Inferior parietal cortex (tissue), 1 donor: ENCODE measurements at regions not wholly inside any gene's neighbourhood (a gene's known extent, or its start where the extent isn't known, plus 50 kb on each side); places are given as distances from the start of the nearest gene placed in this dataset.
"Not testable (repeated sequence)": the region's sequence is repeated elsewhere in the genome, so short reads cannot be mapped to it uniquely, and the experiment has no call there.

Experiments used
- DNase-seq: peaks from one replicate; pipeline ENCODE4 v3.0.0-alpha.2; 2016; ENCODE audit errors: extremely low spot score

DNA sequence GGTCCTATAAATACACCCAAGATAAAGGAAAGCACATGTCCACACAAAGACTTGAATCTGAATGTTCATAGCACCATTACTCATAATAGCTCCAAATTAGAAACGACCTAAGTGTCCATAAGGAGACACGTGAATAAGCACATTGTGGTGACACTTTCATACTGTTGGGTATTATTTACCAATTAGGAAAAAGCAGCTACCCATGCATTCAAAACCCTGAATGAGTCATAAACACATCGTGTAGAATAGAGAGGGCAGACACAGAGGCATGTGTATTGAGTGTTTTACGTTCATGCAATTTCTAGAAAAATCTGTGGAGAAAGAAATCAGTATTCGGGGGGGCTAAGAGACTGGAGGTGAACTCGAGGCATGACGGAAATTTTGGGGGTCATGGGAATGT lies 396.7 kb downstream of the THBS2 start:
- no peak for DNase-seq

- no peak for DNase-seq
Observed at GRCh38 chr6:168852376-168852884, 401.2 kb downstream of the THBS2 start.

DNA sequence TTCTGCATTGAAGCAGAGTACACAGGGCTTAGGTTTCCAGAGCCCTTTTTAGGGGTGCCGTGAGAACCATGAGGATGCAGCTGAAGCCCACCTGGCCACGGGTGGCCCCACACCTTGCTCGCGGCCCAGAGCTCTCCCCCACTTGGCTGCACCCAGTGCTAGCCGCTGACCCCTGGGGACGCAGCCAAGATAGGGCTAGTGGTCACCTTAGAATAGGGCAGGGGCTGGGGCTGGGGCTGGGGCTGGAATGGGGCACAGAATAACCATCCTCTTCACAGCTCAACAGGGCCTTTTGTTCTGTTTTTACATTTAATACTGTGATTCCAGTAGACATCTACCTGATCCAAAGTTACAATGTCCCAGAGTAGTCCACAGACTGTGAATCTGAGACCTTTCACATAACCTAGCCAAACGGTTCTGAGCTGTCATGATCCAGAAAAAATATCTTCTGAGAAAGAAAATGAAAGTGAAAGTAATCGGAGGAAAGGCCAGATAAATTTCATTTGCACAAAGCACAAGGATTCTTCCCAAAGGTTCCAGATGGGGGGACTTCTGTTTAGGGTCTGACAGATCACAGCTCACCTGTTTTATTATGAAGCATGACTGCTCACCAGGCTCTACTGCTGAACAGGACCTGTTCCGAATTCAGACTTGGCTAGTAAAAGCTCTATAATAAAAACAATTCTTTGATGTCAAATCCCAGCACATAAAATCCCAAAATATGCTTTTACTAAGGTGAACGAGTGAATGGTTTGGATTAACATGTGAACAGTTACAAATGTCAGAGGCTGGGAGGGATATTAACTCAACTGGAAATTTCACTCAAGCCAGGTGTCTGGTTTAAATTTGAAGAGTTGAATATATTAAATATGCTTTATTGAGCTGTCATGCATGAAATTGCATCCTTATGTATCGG lies 401.9 kb downstream of the THBS2 start:
- DNase-seq: no peak

DNA sequence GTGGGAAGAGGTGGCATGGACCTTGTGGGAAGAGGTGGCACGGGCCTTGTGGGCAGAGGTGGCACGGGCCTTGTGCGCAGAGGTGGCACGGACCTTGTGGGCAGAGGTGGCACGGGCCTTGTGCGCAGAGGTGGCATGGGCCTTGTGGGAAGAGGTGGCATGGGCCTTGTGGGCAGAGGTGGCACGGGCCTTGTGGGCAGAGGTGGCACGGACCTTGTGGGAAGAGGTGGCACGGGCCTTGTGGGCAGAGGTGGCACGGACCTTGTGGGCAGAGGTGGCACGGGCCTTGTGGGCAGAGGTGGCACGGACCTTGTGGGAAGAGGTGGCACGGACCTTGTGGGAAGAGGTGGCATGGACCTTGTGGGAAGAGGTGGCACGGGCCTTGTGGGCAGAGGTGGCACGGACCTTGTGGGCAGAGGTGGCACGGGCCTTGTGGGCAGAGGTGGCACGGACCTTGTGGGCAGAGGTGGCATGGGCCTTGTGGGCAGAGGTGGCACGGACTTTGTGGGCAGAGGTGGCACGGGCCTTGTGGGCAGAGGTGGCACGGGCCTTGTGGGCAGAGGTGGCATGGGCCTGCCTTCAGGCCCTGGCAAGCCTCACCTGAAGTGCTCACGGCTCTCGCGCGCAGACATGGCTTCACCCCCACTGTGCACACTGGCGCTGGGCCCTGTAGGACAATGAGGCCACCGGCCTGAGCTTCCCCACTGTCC lies 403.5 kb downstream of the THBS2 start:
- not testable (repeated sequence) for DNase-seq

DNA sequence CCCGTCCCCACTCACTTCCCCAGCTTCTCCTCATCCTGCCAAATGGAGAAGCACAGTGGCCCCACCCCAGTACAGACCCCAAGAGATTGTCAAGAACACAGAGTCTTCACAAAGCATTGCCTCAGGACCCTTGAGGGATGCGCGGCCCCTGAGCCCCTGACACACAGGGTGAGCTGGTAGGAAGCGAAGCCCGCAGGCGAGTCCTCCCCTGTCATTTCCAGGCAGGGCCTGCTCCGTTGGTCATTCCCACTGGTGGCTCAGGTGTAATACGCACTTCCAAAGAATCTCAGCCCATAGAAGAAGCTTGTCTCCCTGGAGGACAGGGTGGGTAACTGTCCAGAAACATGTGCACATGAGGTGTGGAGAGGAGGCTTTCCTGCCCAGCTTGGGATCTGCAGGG lies 404.2 kb downstream of the THBS2 start:
- no peak for DNase-seq

GRCh38 chr6:168848797-168849196 lies 404.8 kb downstream of the THBS2 start:
- DNase-seq: no peak

GRCh38 chr6:168844821-168845609 lies 404.0 kb downstream of the SMOC2 start:
- DNase-seq: no peak

- not testable (repeated sequence) for DNase-seq
Observed at GRCh38 chr6:168842632-168843212, 401.7 kb downstream of the SMOC2 start.

DNA sequence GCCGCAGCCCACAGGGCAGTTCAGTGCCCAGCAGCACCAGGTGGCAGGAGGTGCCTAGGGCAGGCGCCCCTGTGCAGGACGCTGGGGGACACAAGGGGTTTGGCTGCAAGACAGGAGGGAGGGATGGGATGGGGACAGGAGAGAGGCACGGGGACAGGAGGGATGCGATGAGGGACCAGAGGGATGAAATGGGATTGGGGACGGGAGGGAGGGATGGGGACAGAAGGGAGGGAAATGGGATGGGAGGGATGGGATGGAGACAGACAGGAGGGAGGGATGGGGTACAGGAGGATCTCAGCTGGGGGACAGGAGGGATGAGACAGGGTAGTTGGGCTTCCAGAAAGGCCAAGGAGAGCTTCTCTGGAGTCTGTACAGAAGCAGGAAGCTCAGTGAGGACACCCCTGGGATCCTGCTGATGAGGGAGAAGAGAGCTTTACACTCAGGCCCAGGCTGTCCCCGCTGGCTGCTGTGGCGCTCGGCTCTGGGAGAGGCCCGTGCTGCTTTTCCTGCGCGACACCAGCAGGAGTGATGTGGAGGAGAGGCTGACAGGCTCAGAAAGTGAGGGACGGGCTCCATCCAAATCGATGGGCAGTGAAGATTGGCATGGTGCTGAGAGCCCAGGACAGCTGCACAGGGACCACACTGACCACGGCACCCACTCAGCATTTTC lies 400.8 kb downstream of the SMOC2 start:
- no peak for DNase-seq

GRCh38 chr6:168840932-168841331 lies 399.9 kb downstream of the SMOC2 start:
- not testable (repeated sequence) for DNase-seq

DNA sequence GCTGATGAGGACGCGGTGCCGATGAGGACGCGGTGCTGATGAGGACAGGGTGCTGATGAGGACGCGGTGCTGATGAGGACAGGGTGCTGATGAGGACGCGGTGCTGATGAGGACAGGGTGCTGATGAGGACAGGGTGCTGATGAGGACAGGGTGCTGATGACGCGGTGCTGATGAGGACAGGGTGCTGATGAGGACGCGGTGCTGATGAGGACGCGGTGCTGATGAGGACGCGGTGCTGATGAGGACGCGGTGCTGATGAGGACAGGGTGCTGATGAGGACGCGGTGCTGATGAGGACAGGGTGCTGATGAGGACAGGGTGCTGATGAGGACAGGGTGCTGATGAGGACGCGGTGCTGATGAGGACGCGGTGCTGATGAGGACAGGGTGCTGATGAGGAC lies 399.3 kb downstream of the SMOC2 start:
- DNase-seq: not testable (repeated sequence)

DNA sequence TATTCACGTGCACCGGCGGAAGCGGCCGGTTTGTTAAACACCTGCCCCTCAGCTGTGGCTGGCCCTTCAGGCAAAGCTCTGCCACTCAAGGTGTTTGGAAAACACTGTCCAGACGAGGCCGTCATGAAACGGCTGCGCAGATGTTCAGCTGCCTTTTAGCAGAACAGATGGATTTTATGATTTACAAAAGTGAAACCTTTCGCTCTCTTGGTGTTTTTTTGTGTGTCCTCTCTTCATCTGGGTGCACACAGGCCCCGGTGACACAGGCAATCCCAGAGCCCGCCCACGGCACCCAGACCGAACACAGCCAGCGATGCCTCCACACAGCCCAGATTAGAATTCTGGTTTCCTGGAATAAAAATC lies 397.0 kb downstream of the SMOC2 start:
- DNase-seq: no peak

DNA sequence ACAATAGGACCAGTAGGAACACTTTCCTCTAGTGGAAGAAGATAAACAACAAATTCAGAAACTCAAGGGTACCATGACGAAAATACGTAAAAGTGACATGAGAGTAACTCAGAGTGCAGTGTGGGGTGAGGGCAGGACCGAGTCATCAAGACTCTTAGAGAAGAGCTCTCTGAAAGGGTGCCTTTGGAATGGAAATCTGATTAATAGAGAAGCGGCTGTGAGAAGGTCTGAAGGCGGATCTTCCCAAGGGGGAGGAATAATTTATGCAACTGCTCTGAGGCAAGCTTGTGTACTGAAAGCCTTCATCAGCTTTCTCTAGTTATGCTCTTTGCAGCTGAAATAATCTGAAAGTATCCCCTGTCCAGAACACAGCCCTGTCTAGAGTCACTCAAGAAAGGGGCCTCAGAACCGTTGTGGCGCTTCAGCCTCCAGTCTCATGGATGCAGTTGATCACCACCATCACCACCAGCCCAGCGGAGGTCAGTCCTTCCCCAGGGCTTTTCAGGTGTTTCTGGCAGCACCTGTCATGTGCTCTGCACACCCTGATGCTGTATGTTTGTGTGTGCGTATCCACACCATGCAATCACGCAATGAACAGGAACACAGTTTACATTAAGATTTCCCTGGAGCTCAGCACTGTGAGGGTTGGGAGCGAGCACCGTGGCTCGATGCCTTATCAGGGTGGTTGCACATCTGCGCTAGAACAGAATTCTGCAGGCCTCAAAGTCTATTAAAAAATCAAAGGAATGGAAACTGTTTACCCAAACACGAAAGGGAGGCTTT lies 396.5 kb downstream of the SMOC2 start:
- DNase-seq: no peak

DNA sequence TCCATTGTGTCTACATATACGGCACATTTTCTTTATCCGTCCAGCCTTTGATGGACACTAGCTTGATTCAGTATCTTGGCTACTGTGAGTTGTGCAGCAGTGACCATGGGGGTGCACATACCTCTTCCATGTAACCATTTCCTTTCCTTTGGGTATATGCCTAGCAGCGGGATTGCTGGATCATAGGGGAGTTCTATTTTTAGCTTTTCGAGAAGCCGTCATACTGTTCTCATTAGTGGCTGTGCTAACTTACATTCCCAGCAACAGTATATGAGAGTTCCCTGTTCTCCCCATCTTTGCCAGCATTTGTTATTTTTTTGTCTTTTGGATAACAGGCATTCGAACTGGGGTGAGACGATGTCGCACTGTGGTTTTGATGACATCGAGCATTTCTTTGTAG lies 395.0 kb downstream of the SMOC2 start:
- DNase-seq: no peak

DNA sequence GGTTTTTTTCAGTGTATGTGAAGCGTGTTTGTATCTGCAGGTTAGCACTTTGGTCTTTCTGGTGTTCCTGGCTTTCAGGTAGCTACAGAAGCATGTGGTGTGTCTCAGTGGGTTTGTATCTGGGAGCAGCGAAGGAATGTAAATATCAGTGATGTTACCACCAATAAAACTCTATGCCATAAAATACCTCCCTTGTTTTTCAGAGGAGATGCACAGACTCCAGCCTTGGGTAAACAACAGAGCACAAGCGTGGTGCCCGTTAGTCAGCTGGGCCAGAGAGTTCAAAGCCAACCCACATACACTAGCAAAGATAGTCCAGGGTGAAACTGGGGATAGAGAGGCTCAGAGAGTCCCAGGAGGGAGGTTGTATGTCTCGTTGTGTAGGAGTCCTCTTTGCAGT lies 393.8 kb downstream of the SMOC2 start:
- DNase-seq: no peak

DNA sequence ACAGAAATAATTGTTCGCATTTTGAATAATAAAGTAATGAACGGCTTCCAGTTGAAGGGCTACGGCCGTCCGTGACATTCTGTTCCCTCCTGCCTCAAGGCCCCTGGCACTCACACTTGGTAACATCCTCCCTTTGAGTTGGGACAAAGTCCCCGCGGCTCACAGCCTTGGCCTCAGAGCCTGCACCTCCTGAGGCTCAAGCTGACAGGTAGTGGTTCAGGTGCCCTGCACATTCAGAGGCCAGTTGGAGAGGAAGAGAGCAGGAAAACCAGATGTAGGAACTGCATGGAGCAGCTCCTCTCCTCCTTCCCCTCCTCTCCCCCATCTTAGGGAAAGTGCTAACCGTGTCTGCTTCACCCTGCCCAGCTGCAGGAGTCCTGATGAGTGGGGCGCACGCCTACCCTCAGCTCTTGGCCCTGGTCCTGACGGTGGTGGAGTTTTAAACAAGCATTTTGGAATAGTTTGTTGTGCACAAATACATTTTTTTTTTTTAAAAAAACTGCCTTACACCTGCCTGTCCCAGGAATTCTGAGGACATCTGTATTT lies 393.1 kb downstream of the SMOC2 start:
- no peak for DNase-seq

DNA sequence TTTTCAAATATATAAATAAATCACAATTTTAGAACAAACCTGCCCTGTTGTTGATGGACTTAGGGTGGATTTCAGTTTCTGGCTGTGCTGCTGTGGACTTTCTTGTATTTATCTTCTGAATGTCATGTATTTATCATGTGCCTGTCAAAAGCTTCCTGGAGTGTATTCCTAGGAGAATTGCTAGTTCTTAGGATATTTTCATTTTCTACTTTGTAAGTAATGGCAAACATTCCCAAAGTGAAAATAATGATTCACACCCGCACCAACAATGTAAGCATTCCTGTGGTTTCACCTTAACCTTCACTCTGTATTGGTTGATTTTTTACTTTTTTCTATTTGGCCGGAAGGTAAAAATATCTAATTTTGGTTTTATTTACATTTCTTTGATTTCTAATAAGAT lies 387.8 kb downstream of the SMOC2 start:
- DNase-seq: no peak

- DNase-seq: no peak
Observed at GRCh38 chr6:168828035-168828434, 387.1 kb downstream of the SMOC2 start.

GRCh38 chr6:168827586-168827871 lies 386.5 kb downstream of the SMOC2 start:
- no peak for DNase-seq
